ENCODE measurements at regions not wholly inside any gene's neighbourhood (a gene's known extent, or its start where the extent isn't known, plus 50 kb on each side); places are given as distances from the start of the nearest gene placed in this dataset.

DNA sequence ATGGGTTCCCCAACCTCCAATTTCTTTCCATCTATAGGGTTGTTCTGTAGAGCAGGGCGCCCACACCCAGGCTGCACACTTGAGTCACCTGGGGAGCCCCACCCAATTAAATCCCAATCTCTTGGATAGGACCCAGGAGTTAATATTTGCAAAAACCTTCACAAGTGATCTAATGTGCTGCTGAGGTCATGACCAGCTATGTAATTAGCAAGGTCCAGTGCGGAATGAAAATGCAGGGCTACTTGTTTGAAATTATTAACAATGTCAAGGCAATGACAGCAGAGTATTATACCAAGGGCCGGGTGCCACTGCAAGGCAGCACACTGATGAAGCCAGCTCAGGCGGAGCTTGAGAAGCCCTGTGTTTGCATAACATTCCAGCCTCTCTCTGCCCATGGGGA is 302.7 kb downstream of the MAF start:
- DNase-seq (ENCODE audit: low spot score) = no peak

GRCh38 chr16:79297296-79297695 is 303.2 kb downstream of the MAF start:
- no peak for DNase-seq (ENCODE audit: low spot score)

GRCh38 chr16:79296491-79296890 is 304.0 kb downstream of the MAF start:
- no peak for DNase-seq (ENCODE audit: low spot score)

DNA sequence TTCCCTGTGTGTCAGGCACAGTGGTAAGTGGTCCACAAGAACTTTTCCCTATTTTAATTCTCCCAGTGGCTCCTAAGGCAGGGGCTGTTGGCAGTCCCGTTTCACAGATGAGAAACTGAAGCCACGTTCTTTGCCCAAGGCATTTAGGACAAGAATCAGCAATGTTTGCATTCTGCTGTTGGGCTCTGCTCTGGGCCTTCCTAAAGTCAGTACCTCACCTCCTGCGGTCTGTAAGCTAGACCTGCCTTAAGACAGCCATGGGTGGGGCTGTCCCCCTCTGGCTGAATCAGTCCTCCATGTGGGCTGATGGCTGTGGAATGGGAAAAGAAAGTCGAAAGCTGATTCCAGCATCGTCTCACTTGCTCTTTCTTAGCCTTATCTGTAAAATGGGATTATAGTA is 304.8 kb downstream of the MAF start:
- DNase-seq (ENCODE audit: low spot score) = no peak

GRCh38 chr16:79295162-79295561 is 305.4 kb downstream of the MAF start:
- DNase-seq (ENCODE audit: low spot score) = no peak

GRCh38 chr16:79294568-79294967 is 306.0 kb downstream of the MAF start:
- DNase-seq (ENCODE audit: low spot score) = no peak

- no peak for DNase-seq (ENCODE audit: low spot score)
Observed at GRCh38 chr16:79293836-79294460, 306.6 kb downstream of the MAF start.

DNA sequence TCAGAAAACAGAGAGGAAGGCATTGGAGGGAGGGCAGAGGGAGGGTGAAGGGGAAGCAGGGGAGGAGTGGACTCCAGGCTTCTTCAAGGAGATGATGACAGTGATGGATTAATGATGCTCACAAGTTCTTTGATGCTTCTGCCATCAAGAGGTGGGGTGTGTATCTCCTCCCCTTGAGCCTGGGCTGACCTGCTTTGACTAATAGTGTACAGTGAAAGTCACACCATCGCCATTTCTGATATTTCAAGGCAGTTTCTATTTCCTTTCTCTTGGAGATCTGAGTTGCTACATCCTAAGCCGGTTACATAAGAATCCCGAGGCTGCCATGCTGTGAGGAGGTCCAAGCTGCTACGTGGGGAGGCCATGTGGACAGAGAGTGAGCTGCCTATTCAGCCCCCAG is 312.5 kb downstream of the MAF start:
- DNase-seq (ENCODE audit: low spot score) = no peak

GRCh38 chr16:79287424-79287917 is 313.1 kb downstream of the MAF start:
- no peak for DNase-seq (ENCODE audit: low spot score)

DNA sequence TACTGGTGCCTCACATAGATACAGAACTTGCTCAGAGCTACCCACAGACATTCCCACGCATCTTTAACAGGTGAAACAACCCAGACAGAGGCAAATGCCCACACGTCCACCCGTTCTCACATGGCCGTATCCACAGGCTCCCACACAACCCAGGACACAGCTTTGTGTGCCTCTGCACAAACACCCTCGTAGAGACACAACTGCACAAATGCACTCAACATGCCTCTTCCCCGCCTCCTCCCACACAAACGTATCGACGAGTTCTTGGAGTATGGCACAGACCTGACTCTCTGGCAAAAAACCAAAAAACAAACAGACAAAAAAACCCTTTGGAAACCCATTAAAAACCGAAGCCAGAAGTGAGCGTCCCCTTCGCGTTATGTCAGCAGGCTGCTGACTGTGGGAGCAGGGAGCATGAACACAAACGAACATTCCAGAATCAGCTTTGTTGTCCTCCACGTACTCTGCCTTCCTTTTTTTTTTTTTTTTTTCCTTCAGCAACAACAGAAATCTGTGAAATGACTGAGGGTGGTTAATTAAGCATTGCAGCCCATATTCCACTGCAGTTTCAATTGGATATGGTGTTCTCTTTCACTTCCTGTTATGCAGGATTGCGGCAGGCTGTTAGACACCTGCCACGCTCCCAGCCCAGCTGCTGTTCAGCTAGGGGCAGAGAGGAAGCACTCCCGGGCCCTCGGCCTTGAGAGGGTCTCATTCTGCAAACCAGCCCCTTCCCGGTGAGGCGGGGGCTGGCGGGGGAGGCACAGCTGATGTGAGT is 313.7 kb downstream of the MAF start:
- no peak for DNase-seq (ENCODE audit: low spot score)

- no peak for DNase-seq (ENCODE audit: low spot score)
Observed at GRCh38 chr16:79284766-79285165, 315.8 kb downstream of the MAF start.

DNA sequence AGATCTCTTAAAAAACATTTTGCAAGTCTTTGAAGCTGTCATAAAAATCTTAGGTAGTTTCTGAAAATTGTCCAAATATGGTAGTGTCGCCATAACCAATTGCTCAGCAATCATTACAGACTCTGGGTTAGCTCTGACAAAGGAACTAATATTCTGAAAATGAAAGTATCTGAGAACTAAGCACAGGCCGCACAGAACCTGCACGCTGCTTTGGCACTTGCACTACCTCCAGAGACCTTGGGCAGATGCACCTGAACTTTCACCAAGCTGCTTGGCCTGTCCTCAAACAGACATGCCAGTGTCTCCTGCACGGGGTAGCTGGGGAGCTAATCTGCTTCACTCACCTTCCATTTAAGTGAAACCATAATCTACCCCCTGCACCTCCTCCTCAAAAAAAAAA is 317.0 kb downstream of the MAF start:
- no peak for DNase-seq (ENCODE audit: low spot score)

- DNase-seq (ENCODE audit: low spot score) = no peak
Observed at GRCh38 chr16:79282806-79283205, 317.7 kb downstream of the MAF start.

- DNase-seq (ENCODE audit: low spot score) = no peak
Observed at GRCh38 chr16:79278506-79278905, 322.0 kb downstream of the MAF start.

DNA sequence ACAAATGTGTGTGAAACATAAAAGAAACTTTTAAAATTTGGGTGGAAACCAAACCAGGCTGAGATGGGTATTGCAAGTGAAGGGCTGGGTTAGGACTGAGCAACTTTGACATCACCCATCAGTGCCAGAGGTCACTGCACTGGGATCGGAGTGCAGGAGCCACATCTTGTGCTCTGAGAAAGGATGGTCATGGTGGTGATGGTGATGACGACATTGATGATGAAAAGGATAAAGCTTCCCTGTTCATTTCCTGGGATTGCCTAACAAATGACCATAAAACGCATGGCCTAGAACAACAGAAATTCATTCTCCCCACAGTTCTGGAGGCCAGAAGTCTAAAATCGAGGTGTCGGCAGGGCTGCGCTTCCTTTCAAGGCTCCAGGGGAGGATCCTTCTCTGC is 324.0 kb downstream of the MAF start:
- no peak for DNase-seq (ENCODE audit: low spot score)

DNA sequence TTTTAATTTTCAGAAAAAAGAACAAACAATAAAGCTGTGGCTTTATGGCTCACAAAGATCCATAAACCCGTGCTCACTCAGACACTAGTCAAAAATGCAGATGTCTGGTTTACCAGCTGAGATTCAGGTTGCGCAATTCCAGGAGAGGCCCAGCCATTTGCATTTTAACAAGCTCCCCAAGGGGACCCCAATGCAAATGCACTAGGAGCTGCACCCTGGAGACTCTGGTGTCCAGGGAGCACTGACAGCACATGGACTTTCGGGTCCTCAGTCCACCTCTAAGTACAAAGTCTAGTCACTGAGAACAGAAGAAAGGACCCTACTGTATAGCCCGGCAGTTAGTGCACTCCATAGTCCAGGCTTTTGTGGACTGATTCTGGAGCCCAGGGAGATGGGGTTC is 326.3 kb downstream of the MAF start:
- DNase-seq (ENCODE audit: low spot score) = no peak

GRCh38 chr16:79272141-79272577 is 328.4 kb downstream of the MAF start:
- DNase-seq (ENCODE audit: low spot score) = no peak

DNA sequence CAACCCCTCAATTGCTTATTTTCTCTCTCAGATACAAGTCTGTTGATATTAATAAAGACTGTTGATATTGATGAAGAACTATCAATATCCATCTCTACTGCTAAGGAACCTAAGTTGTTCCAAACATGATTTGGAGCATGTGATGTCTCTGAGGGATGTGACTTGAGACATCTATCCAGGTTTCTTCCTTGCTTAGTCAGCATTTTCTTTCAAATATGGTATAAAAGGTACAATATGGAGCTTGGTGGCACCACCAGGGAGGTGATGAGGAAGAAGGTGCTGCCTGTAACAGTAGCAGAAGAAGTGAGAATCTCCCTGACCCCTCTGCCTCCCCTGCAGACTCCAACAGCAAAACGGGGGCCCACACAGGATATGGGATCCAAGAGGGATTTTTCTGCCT is 329.0 kb downstream of the MAF start:
- DNase-seq (ENCODE audit: low spot score) = no peak

DNA sequence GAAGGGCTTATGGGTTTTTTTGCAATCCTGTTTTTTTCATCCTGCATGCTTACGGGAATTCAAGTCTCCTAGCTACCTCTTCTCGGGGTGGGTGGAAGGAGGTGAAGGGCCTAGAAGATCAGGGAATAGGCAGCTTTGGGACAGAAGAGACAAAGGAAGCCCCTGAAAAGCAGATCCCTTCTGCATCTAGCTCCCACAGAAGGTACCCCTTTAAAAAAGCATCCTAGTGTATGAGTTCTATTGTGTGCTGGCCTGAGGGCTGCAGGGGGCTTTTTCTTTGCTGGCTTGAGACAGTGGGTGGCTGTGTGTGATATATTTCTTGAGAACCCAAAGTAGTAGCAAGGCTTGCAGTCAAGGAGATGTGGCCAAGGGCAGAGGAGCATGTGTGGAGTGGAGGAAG is 330.5 kb downstream of the MAF start:
- DNase-seq (ENCODE audit: low spot score) = no peak

DNA sequence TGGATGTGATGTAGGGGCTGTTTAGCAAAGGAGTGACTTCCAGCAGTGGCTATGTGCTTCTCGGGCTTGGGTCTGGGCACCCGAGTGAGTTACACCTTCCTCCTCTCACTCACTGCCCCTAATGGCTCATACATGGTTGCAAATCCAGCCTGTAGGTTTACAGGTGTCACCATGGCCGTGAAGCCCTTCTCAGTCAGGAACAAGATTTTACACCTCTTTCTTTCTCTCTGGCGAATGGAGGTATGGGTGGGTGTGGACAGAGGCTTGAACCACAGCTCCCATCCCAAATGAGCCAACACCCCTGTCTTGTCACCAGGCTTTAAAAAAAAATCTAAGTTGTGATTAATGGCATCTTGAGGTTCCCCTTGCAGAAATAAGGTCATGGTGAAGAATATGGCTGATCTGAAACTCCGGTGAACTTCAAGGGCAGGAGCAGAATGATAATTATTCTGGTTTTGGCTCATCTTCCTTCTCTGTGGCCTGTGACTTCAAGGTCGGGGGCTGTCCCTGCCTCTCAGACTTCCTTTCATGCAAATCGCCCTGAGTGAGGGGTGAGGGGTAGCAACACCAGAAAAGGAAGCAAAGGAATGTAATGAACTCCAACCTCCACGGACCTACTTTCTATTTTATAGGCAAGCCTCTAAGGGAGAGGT is 331.2 kb downstream of the MAF start:
- no peak for DNase-seq (ENCODE audit: low spot score)

- no peak for DNase-seq (ENCODE audit: low spot score)
Observed at GRCh38 chr16:79267781-79268180, 332.8 kb downstream of the MAF start.

DNA sequence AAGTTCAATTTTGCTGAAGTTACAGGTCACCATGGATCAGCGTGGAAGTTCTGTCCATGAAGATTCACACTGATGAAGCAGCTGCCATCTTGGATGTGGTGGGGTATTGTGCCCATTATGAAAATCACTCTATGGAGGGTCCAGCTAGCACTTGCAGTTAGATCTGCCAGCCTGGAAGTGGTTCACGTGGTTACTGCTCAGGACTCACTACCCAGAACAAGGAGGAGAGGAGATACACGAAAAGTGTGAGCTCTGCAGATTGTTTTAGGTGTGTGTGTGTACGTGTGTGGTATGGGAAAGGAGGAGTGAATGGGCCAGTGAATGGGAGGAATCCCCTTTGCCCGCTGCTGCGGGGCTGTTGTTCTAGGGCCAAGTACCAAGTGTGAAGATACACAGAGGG is 333.4 kb downstream of the MAF start:
- no peak for DNase-seq (ENCODE audit: low spot score)

GRCh38 chr16:79265701-79266100 is 334.8 kb downstream of the MAF start:
- no peak for DNase-seq (ENCODE audit: low spot score)
